T-cell (primary cell): ENCODE measurements at regions not wholly inside any gene's neighbourhood (a gene's known extent, or its start where the extent isn't known, plus 50 kb on each side); places are given as distances from the start of the nearest gene placed in this dataset.

Source experiments
- ATAC-seq, 4 experiments: fragments of 200-7000 bp in 3 of 4; fragments of 150-1000 bp in 1 of 4; cut with Tn5 transposase; replicated peaks in 1 of 4; 1 replicate in 3 of 4; 2 replicates in 1 of 4; pipeline ENCODE4 v1.10.0; 2021; ENCODE audit warnings: moderate library complexity in 3 of 4, mild to moderate bottlenecking in 2 of 4, moderate number of reproducible peaks in 1 of 4
- CTCF ChIA-PET, 2 donors: fragments of 300-600 bp; sonication (Branson Sonifier 250); formaldehyde crosslinking; loops; one replicate each; lab custom pipeline; 2022; ENCODE audit warnings: antibody characterized with exemption in 2 of 2; lab: Charles Lee
- POLR2A ChIA-PET, 2 donors: fragments of 300-600 bp; sonication (Branson Sonifier 250); formaldehyde crosslinking; loops; one replicate each; lab custom pipeline; 2022; ENCODE audit warnings: antibody characterized with exemption in 2 of 2; lab: Charles Lee
- DNase-seq, 35 experiments: peaks; one replicate each; pipeline versions ENCODE4 v3.0.0 to v3.0.0-alpha.2; 2013 to 2023
- H3K27ac ChIP-seq: one replicate; pipeline ENCODE4 v1.5.1; 2013; ENCODE audit warnings: low read length
- H3K27me3 ChIP-seq, 2 experiments: replicated peaks in 1 of 2; 1 replicate in 1 of 2; 2 replicates in 1 of 2; pipeline versions ENCODE4 v1.6.1 to v1.7.0; 2013; ENCODE audit warnings: low read length in 1 of 2, mixed read lengths in 1 of 2; ENCODE audit not compliant: control insufficient read depth in 2 of 2, insufficient read depth in 2 of 2; ENCODE audit errors: extremely low read depth in 1 of 2
- H3K36me3 ChIP-seq, 2 donors: 1 replicate in 1 of 2; 2 replicates in 1 of 2; pipeline versions ENCODE4 v1.6.1 to v1.7.0; 2013; ENCODE audit warnings: low read length in 1 of 2; ENCODE audit not compliant: control insufficient read depth in 2 of 2, insufficient read depth in 1 of 2; ENCODE audit errors: extremely low read depth in 1 of 2
- H3K4me1 ChIP-seq, 2 experiments: 1 replicate in 1 of 2; 2 replicates in 1 of 2; pipeline versions ENCODE4 v1.6.1 to v1.7.0; 2013; ENCODE audit warnings: low read length in 2 of 2, mixed read lengths in 1 of 2; ENCODE audit not compliant: insufficient read depth in 2 of 2, control insufficient read depth in 1 of 2; ENCODE audit errors: extremely low read depth in 1 of 2
- H3K4me3 ChIP-seq, 2 donors: 1 replicate in 1 of 2; 2 replicates in 1 of 2; pipeline versions ENCODE4 v1.5.1 to v1.7.0; 2013; ENCODE audit warnings: mild to moderate bottlenecking in 2 of 2, low read length in 1 of 2, moderate library complexity in 1 of 2; ENCODE audit not compliant: control insufficient read depth in 1 of 2; ENCODE audit errors: extremely low read depth in 1 of 2
- H3K9me3 ChIP-seq: 2 replicates; pipeline ENCODE4 v1.7.0; 2013
- H3K27ac Mint-ChIP-seq, 2 donors: one replicate each; pipeline ENCODE4 v1.8.0; 2020 to 2021; ENCODE audit warnings: mild to moderate bottlenecking in 2 of 2, mixed read lengths in 2 of 2
- H3K27me3 Mint-ChIP-seq, 2 donors: one replicate each; pipeline ENCODE4 v1.8.0; 2021 to 2022; ENCODE audit warnings: mixed read lengths in 2 of 2
- H3K36me3 Mint-ChIP-seq: one replicate; pipeline ENCODE4 v1.8.0; 2021; ENCODE audit warnings: mixed read lengths
- H3K4me1 Mint-ChIP-seq, 3 donors: one replicate each; pipeline ENCODE4 v1.8.0; 2020 to 2022; ENCODE audit warnings: mixed read lengths in 3 of 3, mild to moderate bottlenecking in 1 of 3
- H3K4me3 Mint-ChIP-seq, 3 donors: one replicate each; pipeline ENCODE4 v1.8.0; 2020 to 2022; ENCODE audit warnings: mild to moderate bottlenecking in 3 of 3, mixed read lengths in 3 of 3, moderate library complexity in 3 of 3
- H3K9me3 Mint-ChIP-seq, 3 donors: one replicate each; pipeline ENCODE4 v1.8.0; 2020 to 2022; ENCODE audit warnings: mixed read lengths in 3 of 3
- WGBS: methylation state at CpG from one replicate; pipeline ENCODE4 v1.1.5; 2013; ENCODE audit warnings: missing lambda C conversion rate; ENCODE audit not compliant: insufficient coverage; 5-methylcytosine and 5-hydroxymethylcytosine counted together

DNA sequence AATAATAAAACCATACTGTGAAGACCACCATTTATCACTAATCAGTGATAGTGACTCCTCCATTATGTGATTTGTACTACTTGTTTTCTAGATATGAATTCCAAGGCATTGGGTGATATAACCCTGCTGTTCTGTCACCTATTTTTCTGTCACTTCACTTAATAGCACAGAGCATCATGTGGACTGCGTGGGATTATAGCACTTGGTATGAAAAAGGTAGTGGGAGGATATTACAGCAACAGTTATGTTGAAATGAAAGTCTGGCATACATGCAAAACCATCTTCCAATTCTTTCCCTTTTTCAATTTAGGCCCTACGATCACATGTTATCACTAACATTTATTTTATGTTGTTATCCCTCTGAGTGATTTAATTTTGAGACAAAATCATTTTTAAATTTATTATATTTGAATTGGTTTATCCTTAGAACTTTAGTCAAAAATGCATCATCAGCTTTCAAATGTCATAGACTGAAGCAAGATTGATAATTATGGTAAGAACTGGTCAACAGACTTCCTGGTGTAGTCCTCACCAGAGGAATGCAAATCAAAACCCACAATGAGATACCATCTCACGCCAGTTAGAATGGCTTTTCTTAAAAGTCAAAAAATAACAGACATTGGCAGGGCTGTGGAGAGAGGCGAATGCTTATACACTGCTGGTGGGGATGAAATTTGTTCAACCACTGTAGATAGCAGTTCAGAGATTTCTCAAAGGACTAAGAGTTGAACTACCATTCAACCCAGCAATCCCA lies 242.6 kb downstream of the IKZF2 start:
- Mint-ChIP-seq H3K4me3 (no peak overlapping the region), H3K27ac (no peak overlapping the region), H3K36me3 (no peaks in the 10 kb centered on the region), H3K27me3 (peaks cover 0 to 4% of the 10 kb centered on the region in 2 donors), H3K4me1 (peaks cover 0 to 6% (median 4%) of the 10 kb centered on the region in 3 donors), H3K9me3 (no peaks in the 10 kb centered on the region)
- Histone ChIP-seq H3K27ac (no peak overlapping the region), H3K36me3 (no peaks in the 10 kb centered on the region), H3K27me3 (no peaks in the 10 kb centered on the region), H3K9me3 (no peaks in the 10 kb centered on the region), H3K4me3 (no peak overlapping the region), H3K4me1 (no peaks in the 10 kb centered on the region)
- POLR2A ChIA-PET, result no interaction called here
- CTCF ChIA-PET, result no interaction called here
- no peak for ATAC-seq
- WGBS, result no CpG with 5 or more reads among the region's 4 CpGs
- no peak for DNase-seq

DNA sequence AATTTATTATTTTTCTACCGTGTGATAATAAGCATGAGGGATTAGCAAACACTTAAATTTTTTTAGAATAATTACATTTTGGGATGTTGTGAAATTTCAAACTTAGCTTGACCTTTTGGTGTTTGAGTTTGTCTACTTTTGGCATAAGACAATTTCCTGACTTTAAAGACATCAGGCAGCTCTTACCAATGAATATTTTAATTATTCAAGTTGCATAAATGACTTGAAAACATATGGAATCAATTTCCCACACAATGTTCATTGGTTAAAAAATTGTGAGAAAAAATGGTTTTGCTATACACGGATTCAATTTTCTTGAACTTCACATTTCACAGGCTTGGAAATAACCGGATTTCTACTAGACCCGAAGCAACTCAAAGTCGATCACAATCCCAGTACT lies 243.4 kb downstream of the IKZF2 start:
- Mint-ChIP-seq H3K27ac (no peak overlapping the region), H3K4me1 (peaks cover 0 to 6% (median 4%) of the 10 kb centered on the region in 3 donors), H3K9me3 (no peaks in the 10 kb centered on the region), H3K4me3 (no peak overlapping the region), H3K27me3 (peaks cover 0 to under 1% of the 10 kb centered on the region in 2 donors), H3K36me3 (no peaks in the 10 kb centered on the region)
- DNase-seq (no peak), ATAC-seq (no peak)
- Histone ChIP-seq H3K27me3 (no peaks in the 10 kb centered on the region), H3K4me3 (no peak overlapping the region), H3K27ac (no peak overlapping the region), H3K36me3 (no peaks in the 10 kb centered on the region), H3K9me3 (no peaks in the 10 kb centered on the region), H3K4me1 (no peaks in the 10 kb centered on the region)
- ChIA-PET POLR2A (no interaction called here), CTCF (no interaction called here)
- 92% methylated on average over 4 of the region's 5 CpGs for WGBS

DNA sequence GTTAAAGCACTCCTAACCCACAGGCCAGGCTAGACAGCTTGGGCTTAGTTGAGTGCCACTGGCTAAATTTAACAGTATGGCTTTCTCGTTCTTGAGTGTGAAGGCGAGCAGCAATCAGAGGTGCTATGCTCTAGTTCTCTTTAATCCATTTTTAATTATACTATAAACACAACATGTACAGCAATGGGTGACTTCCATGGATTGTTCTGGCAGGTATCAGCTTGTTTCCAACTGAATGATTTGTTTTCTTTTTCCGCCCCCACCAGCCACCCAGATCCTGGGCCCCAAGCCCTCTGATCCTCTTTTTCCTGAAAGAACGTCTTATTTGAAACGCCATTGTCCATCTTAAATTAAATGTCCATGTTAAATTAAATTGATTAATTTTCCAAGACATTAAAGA lies 244.8 kb downstream of the IKZF2 start:
- Histone ChIP-seq H3K27me3 (no peaks in the 10 kb centered on the region), H3K4me3 (no peak overlapping the region), H3K36me3 (no peaks in the 10 kb centered on the region), H3K27ac (no peak overlapping the region), H3K4me1 (no peaks in the 10 kb centered on the region), H3K9me3 (no peaks in the 10 kb centered on the region)
- no peak for DNase-seq
- Mint-ChIP-seq H3K9me3 (no peaks in the 10 kb centered on the region), H3K27ac (no peak overlapping the region), H3K4me3 (no peak overlapping the region), H3K4me1 (peaks cover 0 to 6% (median 4%) of the 10 kb centered on the region in 3 donors), H3K36me3 (no peaks in the 10 kb centered on the region), H3K27me3 (no peaks in the 10 kb centered on the region)
- ATAC-seq, result no peak
- POLR2A ChIA-PET, result no interaction called here
- WGBS, result no CpG with 5 or more reads among the region's 5 CpGs
- CTCF ChIA-PET, result no interaction called here

DNA sequence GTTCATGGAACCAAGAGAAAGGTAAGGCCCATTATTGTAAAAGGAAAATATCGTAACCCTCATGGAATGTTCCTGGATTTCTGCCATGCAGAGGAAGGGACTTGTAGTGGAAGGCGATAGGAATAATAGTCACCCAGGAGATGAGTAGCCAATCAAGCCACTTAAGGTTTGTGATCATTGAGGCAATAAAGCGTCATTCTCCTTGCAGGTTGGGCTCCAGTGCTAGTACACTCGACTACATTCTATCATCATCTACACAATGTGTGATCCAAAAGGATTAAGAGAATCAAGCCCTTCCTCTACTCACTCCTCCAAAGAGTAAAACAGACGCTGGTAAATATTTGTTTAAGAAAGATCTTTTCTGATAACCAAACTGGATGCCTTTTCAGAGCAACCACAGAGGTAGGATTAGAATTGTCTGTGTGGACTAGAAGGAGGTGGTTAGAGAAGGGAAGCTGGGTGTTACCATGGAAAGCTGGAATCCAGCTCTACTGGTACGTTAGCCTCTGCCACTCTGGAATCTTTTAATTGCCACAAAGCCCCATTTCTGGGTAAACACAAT lies 245.7 kb downstream of the IKZF2 start:
- Mint-ChIP-seq H3K4me3 (no peak overlapping the region), H3K27me3 (no peaks in the 10 kb centered on the region), H3K36me3 (no peaks in the 10 kb centered on the region), H3K27ac (no peak overlapping the region), H3K4me1 (no peaks in the 10 kb centered on the region), H3K9me3 (no peaks in the 10 kb centered on the region)
- H3K4me3 ChIP-seq, result no peak overlapping the region
- DNase-seq (no peak), ATAC-seq (no peak)
- no peaks in the 10 kb centered on the region for H3K27me3 ChIP-seq
- no peak overlapping the region for H3K27ac ChIP-seq
- no peaks in the 10 kb centered on the region for H3K4me1 ChIP-seq
- CTCF ChIA-PET, result no interaction called here
- no CpG with 5 or more reads among the region's 6 CpGs for WGBS
- H3K36me3 ChIP-seq, result no peaks in the 10 kb centered on the region
- H3K9me3 ChIP-seq, result no peaks in the 10 kb centered on the region
- POLR2A ChIA-PET, result no interaction called here

DNA sequence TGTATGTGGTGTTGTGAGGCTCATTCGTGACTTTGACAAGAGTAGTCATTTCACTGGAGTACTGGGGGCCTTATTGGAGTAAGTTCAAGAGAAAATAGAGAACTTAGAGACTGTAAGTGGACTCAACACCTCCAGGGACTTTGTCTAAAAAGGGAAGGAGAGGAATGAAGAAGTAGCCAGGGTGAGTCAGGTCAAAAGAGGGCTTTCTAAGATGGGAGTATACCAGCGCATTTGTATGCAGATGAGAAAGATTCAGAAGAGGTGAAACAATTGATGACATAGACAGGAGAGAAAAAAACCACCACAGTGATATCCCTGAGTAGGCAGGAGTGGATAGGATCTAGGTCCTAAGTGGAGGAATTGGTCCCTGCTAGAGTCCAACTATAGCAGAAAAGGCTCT lies 246.8 kb downstream of the IKZF2 start:
- no peaks in the 10 kb centered on the region for H3K4me1 ChIP-seq
- ChIA-PET CTCF (no interaction called here), POLR2A (no interaction called here)
- H3K27me3 ChIP-seq, result no peaks in the 10 kb centered on the region
- DNase-seq (no peak), ATAC-seq (no peak)
- H3K9me3 ChIP-seq, result no peaks in the 10 kb centered on the region
- H3K36me3 Mint-ChIP-seq, result no peaks in the 10 kb centered on the region
- no peak overlapping the region for H3K27ac ChIP-seq
- no peaks in the 10 kb centered on the region for H3K4me1 Mint-ChIP-seq
- H3K27me3 Mint-ChIP-seq, result no peaks in the 10 kb centered on the region
- H3K27ac Mint-ChIP-seq, result no peak overlapping the region
- H3K9me3 Mint-ChIP-seq, result no peaks in the 10 kb centered on the region
- no peak overlapping the region for H3K4me3 ChIP-seq
- no peak overlapping the region for H3K4me3 Mint-ChIP-seq
- H3K36me3 ChIP-seq, result no peaks in the 10 kb centered on the region
- 100% methylated on average over 2 of the region's 2 CpGs for WGBS

DNA sequence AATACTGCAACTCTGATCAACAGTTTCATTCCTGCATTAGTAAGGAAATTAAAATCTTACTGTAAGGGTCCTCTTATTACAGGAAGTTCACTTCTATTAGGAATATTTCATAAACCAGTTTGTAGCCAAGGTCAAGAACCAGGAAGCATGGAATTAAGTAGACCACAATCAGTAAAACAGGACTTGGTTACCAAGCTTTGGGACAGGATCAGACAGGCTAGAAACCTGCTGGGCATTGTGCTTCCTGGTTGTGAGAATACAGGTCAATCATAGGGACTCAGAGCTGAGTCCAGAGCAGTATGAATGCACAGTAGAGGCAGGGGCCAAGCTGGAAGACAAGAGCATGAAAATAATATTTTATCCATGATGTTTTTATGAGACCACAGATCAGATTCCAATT lies 248.0 kb downstream of the IKZF2 start:
- Mint-ChIP-seq H3K27ac (no peak overlapping the region), H3K36me3 (no peaks in the 10 kb centered on the region), H3K4me3 (no peak overlapping the region), H3K27me3 (no peaks in the 10 kb centered on the region), H3K9me3 (no peaks in the 10 kb centered on the region), H3K4me1 (no peaks in the 10 kb centered on the region)
- H3K27me3 ChIP-seq, result no peaks in the 10 kb centered on the region
- no peak overlapping the region for H3K4me3 ChIP-seq
- no peaks in the 10 kb centered on the region for H3K9me3 ChIP-seq
- H3K4me1 ChIP-seq, result no peaks in the 10 kb centered on the region
- ChIA-PET POLR2A (no interaction called here), CTCF (interaction anchor here in 1 of 2 donors (0.6 kb wide), 1 partner anchor 1619 kb away, joined by 8 read pairs; no protein-coding TSS in a partner anchor)
- DNase-seq (no peak), ATAC-seq (no peak)
- no peaks in the 10 kb centered on the region for H3K36me3 ChIP-seq
- no peak overlapping the region for H3K27ac ChIP-seq
